B cell (primary cell): ENCODE measurements at regions not wholly inside any gene's neighbourhood (a gene's known extent, or its start where the extent isn't known, plus 50 kb on each side); places are given as distances from the start of the nearest gene placed in this dataset.

Experiments used
- EZH2 ChIP-seq: IDR thresholded peaks from 2 replicates; pipeline ENCODE4 v1.6.1; 2012; ENCODE audit warnings: borderline replicate concordance, low read depth, mild to moderate bottlenecking, moderate library complexity, low read length; ENCODE audit not compliant: insufficient read depth, poor library complexity, severe bottlenecking
- TF ChIP-seq, protein P1 (sequence below): fragments of 200-600 bp; IDR thresholded peaks from one replicate; pipeline ENCODE4 v1.8.0; 2022; ENCODE audit warnings: antibody characterized with exemption, mild to moderate bottlenecking

DNA sequence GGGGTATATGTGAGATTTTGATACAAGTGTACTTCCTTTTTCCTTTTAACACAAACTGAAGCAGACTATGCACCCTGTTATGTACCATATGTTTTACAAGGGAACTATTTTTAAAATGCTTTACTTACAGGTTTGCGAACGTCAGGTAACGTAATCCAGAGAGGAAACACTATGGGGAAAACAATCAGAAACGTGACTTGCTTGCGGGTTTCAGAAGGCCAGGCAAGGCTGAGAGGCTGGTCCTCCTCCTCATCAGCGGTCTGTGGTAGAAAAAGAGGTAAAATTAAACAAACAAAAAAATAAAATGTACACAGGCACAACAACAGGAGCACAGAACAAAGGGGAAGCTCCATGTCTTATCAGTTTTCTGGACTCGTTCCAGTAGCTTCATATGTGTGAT lies 141.2 kb downstream of the ACER2 start:
- TF ChIP-seq, protein P1, sequence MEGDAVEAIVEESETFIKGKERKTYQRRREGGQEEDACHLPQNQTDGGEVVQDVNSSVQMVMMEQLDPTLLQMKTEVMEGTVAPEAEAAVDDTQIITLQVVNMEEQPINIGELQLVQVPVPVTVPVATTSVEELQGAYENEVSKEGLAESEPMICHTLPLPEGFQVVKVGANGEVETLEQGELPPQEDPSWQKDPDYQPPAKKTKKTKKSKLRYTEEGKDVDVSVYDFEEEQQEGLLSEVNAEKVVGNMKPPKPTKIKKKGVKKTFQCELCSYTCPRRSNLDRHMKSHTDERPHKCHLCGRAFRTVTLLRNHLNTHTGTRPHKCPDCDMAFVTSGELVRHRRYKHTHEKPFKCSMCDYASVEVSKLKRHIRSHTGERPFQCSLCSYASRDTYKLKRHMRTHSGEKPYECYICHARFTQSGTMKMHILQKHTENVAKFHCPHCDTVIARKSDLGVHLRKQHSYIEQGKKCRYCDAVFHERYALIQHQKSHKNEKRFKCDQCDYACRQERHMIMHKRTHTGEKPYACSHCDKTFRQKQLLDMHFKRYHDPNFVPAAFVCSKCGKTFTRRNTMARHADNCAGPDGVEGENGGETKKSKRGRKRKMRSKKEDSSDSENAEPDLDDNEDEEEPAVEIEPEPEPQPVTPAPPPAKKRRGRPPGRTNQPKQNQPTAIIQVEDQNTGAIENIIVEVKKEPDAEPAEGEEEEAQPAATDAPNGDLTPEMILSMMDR = no peak
- TF ChIP-seq EZH2 = no peak
